SU-DHL-6 (cell line): ENCODE measurements at regions not wholly inside any gene's neighbourhood (a gene's known extent, or its start where the extent isn't known, plus 50 kb on each side); places are given as distances from the start of the nearest gene placed in this dataset.

ENCODE experiments used
- H2AFZ ChIP-seq: fragments of 200-600 bp; sonication (generic); 2 replicates; pipeline ENCODE4 v1.6.1; 2014; ENCODE audit warnings: low read depth, mild to moderate bottlenecking, moderate library complexity, mixed read lengths, antibody characterized with exemption, low read length; ENCODE audit not compliant: severe bottlenecking
- H3F3A ChIP-seq: fragments of 200-600 bp; shearing (Covaris generic); 2 replicates; pipeline ENCODE4 v1.6.0; 2016; ENCODE audit warnings: antibody characterized with exemption, mild to moderate bottlenecking; ENCODE audit not compliant: insufficient read depth
- H3K27ac ChIP-seq: fragments of 200-600 bp; sonication (generic); 2 replicates; pipeline ENCODE4 v1.5.1; 2016; ENCODE audit warnings: low read depth, mild to moderate bottlenecking, low read length, moderate library complexity, mixed read lengths
- H3K27me3 ChIP-seq: fragments of 200-600 bp; sonication (generic), shearing (Covaris generic); 2 replicates; pipeline ENCODE4 v1.6.0; 2014; ENCODE audit warnings: mild to moderate bottlenecking, low read length
- H3K36me3 ChIP-seq: fragments of 200-600 bp; sonication (generic); 2 replicates; pipeline ENCODE4 v1.6.1; 2014; ENCODE audit warnings: mild to moderate bottlenecking, low read length, mixed read lengths
- H3K4me2 ChIP-seq: fragments of 300-600, 200-600 bp; shearing (Covaris generic), sonication (generic); 2 replicates; pipeline ENCODE4 v1.6.0; 2014; ENCODE audit warnings: low read length, low read depth, mild to moderate bottlenecking; ENCODE audit not compliant: poor library complexity, severe bottlenecking
- H3K4me3 ChIP-seq: fragments of 200-600 bp; sonication (generic); 2 replicates; pipeline ENCODE4 v1.5.1; 2014; ENCODE audit warnings: antibody characterized with exemption, low read length, mild to moderate bottlenecking, mixed read lengths; ENCODE audit not compliant: insufficient read depth, poor library complexity, severe bottlenecking
- H3K79me2 ChIP-seq: fragments of 200-600 bp; sonication (generic); 2 replicates; pipeline ENCODE4 v1.6.1; 2014; ENCODE audit warnings: mild to moderate bottlenecking, low read length, moderate library complexity; ENCODE audit not compliant: insufficient read depth
- H3K9ac ChIP-seq: fragments of 200-600 bp; sonication (generic); 2 replicates; pipeline ENCODE4 v1.7.0; 2014; ENCODE audit warnings: mild to moderate bottlenecking, low read length
- H3K9me2 ChIP-seq: fragments of 200-600 bp; sonication (generic); replicated peaks from 2 replicates; pipeline ENCODE4 v1.6.1; 2014; ENCODE audit warnings: low read length; ENCODE audit not compliant: insufficient read depth
- H3K9me3 ChIP-seq: fragments of 200-600 bp; sonication (generic); 2 replicates; pipeline ENCODE4 v1.6.1; 2014; ENCODE audit warnings: low read length, mixed read lengths; ENCODE audit not compliant: insufficient read depth
- H4K20me1 ChIP-seq: fragments of 200-600 bp; sonication (generic); 2 replicates; pipeline ENCODE4 v1.6.1; 2014; ENCODE audit warnings: low read depth, mild to moderate bottlenecking, antibody characterized with exemption, low read length, moderate library complexity, mixed read lengths
- CTCF ChIP-seq: fragments of 200-600 bp; sonication (generic); IDR thresholded peaks from one replicate; pipeline ENCODE4 v1.5.1; 2017; ENCODE audit warnings: antibody characterized with exemption, mild to moderate bottlenecking, low read length, moderate library complexity; ENCODE audit not compliant: insufficient read depth, poor library complexity, severe bottlenecking
- EZH2phosphoT487 ChIP-seq: fragments of 200-600 bp; sonication (generic), shearing (Covaris generic); conservative IDR thresholded peaks from 2 replicates; pipeline ENCODE4 v1.6.1; 2018; ENCODE audit warnings: mild to moderate bottlenecking, antibody characterized with exemption, low read length, moderate library complexity, mixed read lengths

GRCh38 chr5:106417163-106417562 lies 1253.6 kb downstream of the EFNA5 start:
- no peak for TF ChIP-seq CTCF
- TF ChIP-seq EZH2phosphoT487: no peak
- Histone ChIP-seq H4K20me1 (no peaks in the 10 kb centered on the region), H3K27me3 (no peaks in the 10 kb centered on the region), H3K4me3 (no peak overlapping the region), H3K27ac (no peak overlapping the region), H3K9ac (no peak overlapping the region), H2AFZ (no peak overlapping the region), H3K36me3 (no peaks in the 10 kb centered on the region), H3K79me2 (no peaks in the 10 kb centered on the region), H3K4me2 (no peak overlapping the region), H3K9me3 (no peaks in the 10 kb centered on the region), H3K9me2 (no peaks in the 10 kb centered on the region), H3F3A (no peaks in the 10 kb centered on the region)

GRCh38 chr5:106415541-106415940 lies 1255.2 kb downstream of the EFNA5 start:
- Histone ChIP-seq H3K9me2 (no peaks in the 10 kb centered on the region), H3K36me3 (no peaks in the 10 kb centered on the region), H3K27me3 (no peaks in the 10 kb centered on the region), H3K4me3 (no peak overlapping the region), H3K9me3 (no peaks in the 10 kb centered on the region), H3F3A (no peaks in the 10 kb centered on the region), H2AFZ (no peak overlapping the region), H3K9ac (no peak overlapping the region), H4K20me1 (no peaks in the 10 kb centered on the region), H3K27ac (no peak overlapping the region), H3K79me2 (no peaks in the 10 kb centered on the region), H3K4me2 (no peak overlapping the region)
- no peak for TF ChIP-seq CTCF
- TF ChIP-seq EZH2phosphoT487: no peak

- Histone ChIP-seq H3K9me3 (no peaks in the 10 kb centered on the region), H3K79me2 (no peaks in the 10 kb centered on the region), H3K27ac (no peak overlapping the region), H3F3A (no peaks in the 10 kb centered on the region), H3K9ac (no peak overlapping the region), H4K20me1 (no peaks in the 10 kb centered on the region), H2AFZ (no peak overlapping the region), H3K4me3 (no peak overlapping the region), H3K27me3 (no peaks in the 10 kb centered on the region), H3K9me2 (no peaks in the 10 kb centered on the region), H3K36me3 (no peaks in the 10 kb centered on the region), H3K4me2 (no peak overlapping the region)
- TF ChIP-seq EZH2phosphoT487: no peak
- TF ChIP-seq CTCF: no peak
Measured at GRCh38 chr5:106414342-106414741, 1256.4 kb downstream of the EFNA5 start.

GRCh38 chr5:106412606-106413005 lies 1258.1 kb downstream of the EFNA5 start:
- H3F3A ChIP-seq: no peaks in the 10 kb centered on the region
- H3K79me2 ChIP-seq: no peaks in the 10 kb centered on the region
- TF ChIP-seq EZH2phosphoT487 (no peak), CTCF (no peak)
- no peaks in the 10 kb centered on the region for H4K20me1 ChIP-seq
- no peak overlapping the region for H3K4me3 ChIP-seq
- no peak overlapping the region for H2AFZ ChIP-seq
- H3K4me2 ChIP-seq: no peak overlapping the region
- H3K27me3 ChIP-seq: no peaks in the 10 kb centered on the region
- H3K27ac ChIP-seq: no peak overlapping the region
- no peaks in the 10 kb centered on the region for H3K9me3 ChIP-seq
- H3K9me2 ChIP-seq: no peaks in the 10 kb centered on the region
- H3K36me3 ChIP-seq: no peaks in the 10 kb centered on the region
- no peak overlapping the region for H3K9ac ChIP-seq
